HCT116 (cell line): ENCODE measurements at regions not wholly inside any gene's neighbourhood (a gene's known extent, or its start where the extent isn't known, plus 50 kb on each side); places are given as distances from the start of the nearest gene placed in this dataset.

Source experiments
- CEBPB ChIP-seq: IDR thresholded peaks from 2 replicates; pipeline ENCODE4 v1.6.1; 2012; ENCODE audit warnings: low read depth
- EZH2 ChIP-seq: fragments of 200-600 bp; sonication (generic); IDR thresholded peaks from 2 replicates; pipeline ENCODE4 v1.6.1; 2017; ENCODE audit warnings: antibody characterized with exemption, mixed run types
- EZH2phosphoT487 ChIP-seq: fragments of 200-600 bp; IDR thresholded peaks from 2 replicates; pipeline ENCODE4 v1.6.1; 2018; ENCODE audit warnings: antibody characterized with exemption, borderline replicate concordance
- JUND ChIP-seq: IDR thresholded peaks from 2 replicates; pipeline ENCODE4 v1.6.1; 2012
- POLR2A ChIP-seq: IDR thresholded peaks from 2 replicates; pipeline ENCODE4 v1.7.0; 2011; ENCODE audit warnings: borderline replicate concordance; ENCODE audit not compliant: insufficient read depth, insufficient read length; ENCODE audit errors: extremely low read depth
- POLR2AphosphoS5 ChIP-seq: IDR thresholded peaks from 2 replicates; pipeline ENCODE4 v1.6.1; 2011; ENCODE audit warnings: mild to moderate bottlenecking, low read depth, low read length, moderate library complexity
- SIN3A ChIP-seq: IDR thresholded peaks from 2 replicates; pipeline ENCODE4 v1.6.1; 2012; ENCODE audit warnings: low read depth
- TF ChIP-seq, protein P1 (sequence below), 3 experiments: fragments of 200-600 bp in 1 of 3; sonication (generic) in 1 of 3; IDR thresholded peaks in 2 of 3; conservative IDR thresholded peaks in 1 of 3; 2 replicates each; pipeline ENCODE4 v1.5.1; 2012 to 2017; ENCODE audit warnings: low read depth in 2 of 3, low read length in 2 of 3, antibody characterized with exemption in 1 of 3, borderline replicate concordance in 1 of 3, control low read depth in 1 of 3, mild to moderate bottlenecking in 1 of 3, mixed read lengths in 1 of 3, mixed run types in 1 of 3, moderate library complexity in 1 of 3; ENCODE audit not compliant: insufficient read depth in 1 of 3
- TF ChIP-seq, protein P2 (sequence below): IDR thresholded peaks from 2 replicates; pipeline ENCODE4 v1.6.1; 2012

DNA sequence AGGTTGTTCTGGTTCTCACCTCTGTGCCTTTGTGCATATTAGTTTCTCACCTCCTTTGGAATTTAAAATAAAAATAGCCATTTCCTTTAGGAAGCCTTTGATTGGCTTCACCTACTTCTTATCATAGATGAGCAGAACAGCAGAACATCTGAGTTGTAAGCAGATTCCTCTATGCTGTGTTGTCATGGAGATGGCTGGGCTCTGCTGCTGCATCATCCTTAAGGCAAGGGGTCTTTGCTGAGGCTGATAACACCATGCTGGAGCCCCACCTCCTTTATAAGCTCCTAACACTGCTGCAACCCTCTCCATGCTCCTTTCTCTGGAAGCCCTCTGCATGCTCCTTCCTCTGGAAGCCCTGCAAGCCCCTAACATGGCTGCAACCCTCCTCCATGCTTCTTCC is 276.5 kb upstream of the TCF21 start:
- no peak for TF ChIP-seq POLR2AphosphoS5
- TF ChIP-seq EZH2: no peak
- no peak for TF ChIP-seq POLR2A
- no peak for TF ChIP-seq CEBPB
- TF ChIP-seq, protein P1, sequence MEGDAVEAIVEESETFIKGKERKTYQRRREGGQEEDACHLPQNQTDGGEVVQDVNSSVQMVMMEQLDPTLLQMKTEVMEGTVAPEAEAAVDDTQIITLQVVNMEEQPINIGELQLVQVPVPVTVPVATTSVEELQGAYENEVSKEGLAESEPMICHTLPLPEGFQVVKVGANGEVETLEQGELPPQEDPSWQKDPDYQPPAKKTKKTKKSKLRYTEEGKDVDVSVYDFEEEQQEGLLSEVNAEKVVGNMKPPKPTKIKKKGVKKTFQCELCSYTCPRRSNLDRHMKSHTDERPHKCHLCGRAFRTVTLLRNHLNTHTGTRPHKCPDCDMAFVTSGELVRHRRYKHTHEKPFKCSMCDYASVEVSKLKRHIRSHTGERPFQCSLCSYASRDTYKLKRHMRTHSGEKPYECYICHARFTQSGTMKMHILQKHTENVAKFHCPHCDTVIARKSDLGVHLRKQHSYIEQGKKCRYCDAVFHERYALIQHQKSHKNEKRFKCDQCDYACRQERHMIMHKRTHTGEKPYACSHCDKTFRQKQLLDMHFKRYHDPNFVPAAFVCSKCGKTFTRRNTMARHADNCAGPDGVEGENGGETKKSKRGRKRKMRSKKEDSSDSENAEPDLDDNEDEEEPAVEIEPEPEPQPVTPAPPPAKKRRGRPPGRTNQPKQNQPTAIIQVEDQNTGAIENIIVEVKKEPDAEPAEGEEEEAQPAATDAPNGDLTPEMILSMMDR (IDR thresholded peaks at IDR 0.05 in 2 of 3, conservative IDR thresholded peaks at IDR 0.05 in 1 of 3; ENCODE audit: borderline replicate concordance in 1 of 3, insufficient read depth in 1 of 3, low read depth in 2 of 3, low read length in 2 of 3): no peak
- no peak for TF ChIP-seq SIN3A
- TF ChIP-seq, protein P2, sequence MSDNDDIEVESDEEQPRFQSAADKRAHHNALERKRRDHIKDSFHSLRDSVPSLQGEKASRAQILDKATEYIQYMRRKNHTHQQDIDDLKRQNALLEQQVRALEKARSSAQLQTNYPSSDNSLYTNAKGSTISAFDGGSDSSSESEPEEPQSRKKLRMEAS: no peak
- no peak for TF ChIP-seq JUND
- TF ChIP-seq EZH2phosphoT487: no peak
